NOMO-1 treated with dmso at 0.1 percent for 144 hours (cell line): ENCODE measurements at regions not wholly inside any gene's neighbourhood (a gene's known extent, or its start where the extent isn't known, plus 50 kb on each side); places are given as distances from the start of the nearest gene placed in this dataset.
A peak's percentile ranks its signal among the peaks of the same experiment; 100 is the strongest.

Source experiments
- DNase-seq: peaks from one replicate; lab custom pipeline; 2025; ENCODE audit not compliant: unreplicated experiment; lab: John Stamatoyannopoulos, UW

GRCh38 chr16:55152875-55153390, 171.1 kb upstream of the IRX6 start:
- no peak for DNase-seq

GRCh38 chr16:55154262-55154661, 169.7 kb upstream of the IRX6 start:
- no peak for DNase-seq

- peak; percentile 10 for DNase-seq
These were observed 169.0 kb upstream of the IRX6 start for GRCh38 chr16:55154956-55155355.

GRCh38 chr16:55155815-55156214, 168.2 kb upstream of the IRX6 start:
- no peak for DNase-seq

- no peak for DNase-seq
These were observed 154.2 kb upstream of the IRX6 start for GRCh38 chr16:55169780-55170179.

GRCh38 chr16:55171241-55171640, 152.8 kb upstream of the IRX6 start:
- DNase-seq = no peak

- DNase-seq = no peak
These were observed 148.6 kb upstream of the IRX6 start for GRCh38 chr16:55175389-55175788.

- DNase-seq = no peak
These were observed 147.1 kb upstream of the IRX6 start for GRCh38 chr16:55176901-55177300.

- DNase-seq = no peak
These were observed 144.6 kb upstream of the IRX6 start for GRCh38 chr16:55179411-55179810.

GRCh38 chr16:55179852-55180585, 144.0 kb upstream of the IRX6 start:
- no peak for DNase-seq

- DNase-seq = no peak
These were observed 140.0 kb upstream of the IRX6 start for GRCh38 chr16:55184052-55184451.

- DNase-seq = no peak
These were observed 139.4 kb upstream of the IRX6 start for GRCh38 chr16:55184619-55185018.

GRCh38 chr16:55189224-55189623, 134.8 kb upstream of the IRX6 start:
- DNase-seq = no peak

- no peak for DNase-seq
These were observed 134.0 kb upstream of the IRX6 start for GRCh38 chr16:55189682-55190636.

GRCh38 chr16:55192734-55193133, 131.3 kb upstream of the IRX6 start:
- DNase-seq = no peak

- peak; percentile 31 for DNase-seq
These were observed 120.4 kb upstream of the IRX6 start for GRCh38 chr16:55203570-55203969.

GRCh38 chr16:55204069-55204468, 119.9 kb upstream of the IRX6 start:
- DNase-seq = peak; percentile 11

- no peak for DNase-seq
These were observed 119.1 kb upstream of the IRX6 start for GRCh38 chr16:55204923-55205322.

- DNase-seq = no peak
These were observed 116.1 kb upstream of the IRX6 start for GRCh38 chr16:55207693-55208428.

GRCh38 chr16:55209626-55210025, 114.4 kb upstream of the IRX6 start:
- no peak for DNase-seq

- no peak for DNase-seq
These were observed 111.2 kb upstream of the IRX6 start for GRCh38 chr16:55212791-55213190.
